ENCODE measurements at regions not wholly inside any gene's neighbourhood (a gene's known extent, or its start where the extent isn't known, plus 50 kb on each side); places are given as distances from the start of the nearest gene placed in this dataset.
A peak's percentile ranks its signal among the peaks of the same experiment; 100 is the strongest.
"Not testable (repeated sequence)": the region's sequence is repeated elsewhere in the genome, so short reads cannot be mapped to it uniquely, and the experiment has no call there.

GRCh38 chr21:25191141-25191540 is 416.1 kb downstream of the MRPL39 start:
- DNase-seq = no peak
- Histone ChIP-seq H3K4me1 (ENCODE audit: control extremely low read depth in 1 of 4, control insufficient read depth in 4 of 4, insufficient read depth in 4 of 4, low read length in 3 of 4) (no peaks in the 10 kb centered on the region), H3K4me3 (ENCODE audit: control insufficient read depth in 1 of 7, extremely low read depth in 1 of 7, insufficient read depth in 4 of 7, low read depth in 2 of 7, low read length in 6 of 7) (no peak overlapping the region), H3K9me3 (ENCODE audit: control extremely low read depth in 1 of 5, control insufficient read depth in 4 of 5, insufficient read depth in 2 of 5, low read depth in 1 of 5, low read length in 4 of 5) (no peaks in the 10 kb centered on the region), H3K27me3 (replicated peaks in 2 of 5; ENCODE audit: control insufficient read depth in 4 of 5, insufficient read depth in 5 of 5, low read length in 4 of 5) (peaks cover 0 to 2% (median 0%) of the 10 kb centered on the region in 5 experiments), H3K36me3 (ENCODE audit: control insufficient read depth in 4 of 4, insufficient read depth in 4 of 4, low read length in 3 of 4) (no peaks in the 10 kb centered on the region), H3K27ac (ENCODE audit: insufficient read depth in 1 of 2, low read depth in 1 of 2, low read length in 2 of 2, poor library complexity in 1 of 2, severe bottlenecking in 2 of 2) (no peak overlapping the region)
- CTCF ChIA-PET = no interaction called here
- POLR2A ChIA-PET = no interaction called here

GRCh38 chr21:25189497-25189896 is 417.8 kb downstream of the MRPL39 start:
- no peak for DNase-seq
- H3K27me3 ChIP-seq (replicated peaks in 2 of 5; ENCODE audit: control insufficient read depth in 4 of 5, insufficient read depth in 5 of 5, low read length in 4 of 5) = peaks cover 0 to 2% (median 0%) of the 10 kb centered on the region in 5 experiments
- H3K4me3 ChIP-seq (ENCODE audit: control insufficient read depth in 1 of 7, extremely low read depth in 1 of 7, insufficient read depth in 4 of 7, low read depth in 2 of 7, low read length in 6 of 7) = no peak overlapping the region
- H3K27ac ChIP-seq (ENCODE audit: insufficient read depth in 1 of 2, low read depth in 1 of 2, low read length in 2 of 2, poor library complexity in 1 of 2, severe bottlenecking in 2 of 2) = no peak overlapping the region
- ChIA-PET POLR2A (no interaction called here), CTCF (no interaction called here)
- H3K36me3 ChIP-seq (ENCODE audit: control insufficient read depth in 4 of 4, insufficient read depth in 4 of 4, low read length in 3 of 4) = no peaks in the 10 kb centered on the region
- H3K4me1 ChIP-seq (ENCODE audit: control extremely low read depth in 1 of 4, control insufficient read depth in 4 of 4, insufficient read depth in 4 of 4, low read length in 3 of 4) = no peaks in the 10 kb centered on the region
- no CpG with 5 or more reads among the region's 2 CpGs for WGBS (ENCODE audit: insufficient coverage)
- no peaks in the 10 kb centered on the region for H3K9me3 ChIP-seq (ENCODE audit: control extremely low read depth in 1 of 5, control insufficient read depth in 4 of 5, insufficient read depth in 2 of 5, low read depth in 1 of 5, low read length in 4 of 5)

DNA sequence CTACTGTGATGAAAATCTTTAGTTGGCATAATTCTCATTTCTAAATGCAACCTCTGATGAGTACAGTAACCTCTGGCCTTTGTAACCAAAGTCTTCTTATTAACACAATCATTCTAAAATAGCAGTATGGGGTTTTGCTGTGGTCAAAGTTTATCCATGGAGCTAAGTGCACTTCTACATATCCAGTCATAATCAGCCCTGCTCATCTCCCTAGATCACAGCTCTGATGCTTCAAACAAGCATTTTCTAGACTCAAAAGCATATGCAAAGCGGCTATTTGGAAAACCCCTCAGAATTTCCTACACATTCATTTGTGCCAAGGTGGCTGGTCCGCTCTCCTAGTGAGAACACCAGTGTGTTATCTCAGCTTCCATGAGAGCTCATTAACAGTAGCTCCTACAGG is 418.6 kb downstream of the MRPL39 start:
- Histone ChIP-seq H3K9me3 (ENCODE audit: control extremely low read depth in 1 of 5, control insufficient read depth in 4 of 5, insufficient read depth in 2 of 5, low read depth in 1 of 5, low read length in 4 of 5) (no peaks in the 10 kb centered on the region), H3K4me3 (ENCODE audit: control insufficient read depth in 1 of 7, extremely low read depth in 1 of 7, insufficient read depth in 4 of 7, low read depth in 2 of 7, low read length in 6 of 7) (no peak overlapping the region), H3K36me3 (ENCODE audit: control insufficient read depth in 4 of 4, insufficient read depth in 4 of 4, low read length in 3 of 4) (no peaks in the 10 kb centered on the region), H3K4me1 (ENCODE audit: control extremely low read depth in 1 of 4, control insufficient read depth in 4 of 4, insufficient read depth in 4 of 4, low read length in 3 of 4) (no peaks in the 10 kb centered on the region), H3K27me3 (replicated peaks in 2 of 5; ENCODE audit: control insufficient read depth in 4 of 5, insufficient read depth in 5 of 5, low read length in 4 of 5) (peaks cover 0 to 2% (median 0%) of the 10 kb centered on the region in 5 experiments), H3K27ac (ENCODE audit: insufficient read depth in 1 of 2, low read depth in 1 of 2, low read length in 2 of 2, poor library complexity in 1 of 2, severe bottlenecking in 2 of 2) (no peak overlapping the region)
- POLR2A ChIA-PET = no interaction called here
- 93% methylated on average over 2 of the region's 2 CpGs for WGBS (ENCODE audit: insufficient coverage)
- CTCF ChIA-PET = no interaction called here
- DNase-seq = no peak

DNA sequence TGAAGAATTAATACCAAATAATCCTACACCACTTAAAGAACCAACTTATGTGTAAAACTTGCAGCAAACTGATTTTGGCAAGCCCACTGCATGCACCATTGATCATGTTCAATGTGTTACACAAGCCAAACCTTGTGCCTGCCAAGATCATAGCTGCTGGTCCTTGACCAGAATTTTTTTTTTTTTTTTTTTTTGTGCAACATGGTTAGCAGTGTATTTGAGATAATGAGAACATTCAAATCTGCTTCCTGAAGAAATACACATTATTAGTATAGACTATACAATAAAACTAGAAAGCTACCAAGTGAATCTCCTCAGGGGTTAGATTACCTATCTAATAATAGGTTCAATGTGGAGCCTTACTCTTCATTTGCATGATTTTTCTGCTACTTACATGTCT is 421.0 kb downstream of the MRPL39 start:
- H3K4me1 ChIP-seq (ENCODE audit: control extremely low read depth in 1 of 4, control insufficient read depth in 4 of 4, insufficient read depth in 4 of 4, low read length in 3 of 4) = no peaks in the 10 kb centered on the region
- no peak overlapping the region for H3K4me3 ChIP-seq (ENCODE audit: control insufficient read depth in 1 of 7, extremely low read depth in 1 of 7, insufficient read depth in 4 of 7, low read depth in 2 of 7, low read length in 6 of 7)
- peaks cover 0 to 2% (median 0%) of the 10 kb centered on the region in 5 experiments for H3K27me3 ChIP-seq (replicated peaks in 2 of 5; ENCODE audit: control insufficient read depth in 4 of 5, insufficient read depth in 5 of 5, low read length in 4 of 5)
- H3K36me3 ChIP-seq (ENCODE audit: control insufficient read depth in 4 of 4, insufficient read depth in 4 of 4, low read length in 3 of 4) = no peaks in the 10 kb centered on the region
- POLR2A ChIA-PET = no interaction called here
- peak in 1 of 3 donors; percentile 1 for DNase-seq
- CTCF ChIA-PET = no interaction called here
- H3K9me3 ChIP-seq (ENCODE audit: control extremely low read depth in 1 of 5, control insufficient read depth in 4 of 5, insufficient read depth in 2 of 5, low read depth in 1 of 5, low read length in 4 of 5) = no peaks in the 10 kb centered on the region
- no peak overlapping the region for H3K27ac ChIP-seq (ENCODE audit: insufficient read depth in 1 of 2, low read depth in 1 of 2, low read length in 2 of 2, poor library complexity in 1 of 2, severe bottlenecking in 2 of 2)

GRCh38 chr21:25183577-25183976 is 423.7 kb downstream of the MRPL39 start:
- CTCF ChIA-PET = no interaction called here
- Histone ChIP-seq H3K4me3 (ENCODE audit: control insufficient read depth in 1 of 7, extremely low read depth in 1 of 7, insufficient read depth in 4 of 7, low read depth in 2 of 7, low read length in 6 of 7) (no peak overlapping the region), H3K27me3 (replicated peaks in 2 of 5; ENCODE audit: control insufficient read depth in 4 of 5, insufficient read depth in 5 of 5, low read length in 4 of 5) (no peaks in the 10 kb centered on the region), H3K9me3 (ENCODE audit: control extremely low read depth in 1 of 5, control insufficient read depth in 4 of 5, insufficient read depth in 2 of 5, low read depth in 1 of 5, low read length in 4 of 5) (no peaks in the 10 kb centered on the region), H3K36me3 (ENCODE audit: control insufficient read depth in 4 of 4, insufficient read depth in 4 of 4, low read length in 3 of 4) (no peaks in the 10 kb centered on the region), H3K4me1 (ENCODE audit: control extremely low read depth in 1 of 4, control insufficient read depth in 4 of 4, insufficient read depth in 4 of 4, low read length in 3 of 4) (no peaks in the 10 kb centered on the region), H3K27ac (ENCODE audit: insufficient read depth in 1 of 2, low read depth in 1 of 2, low read length in 2 of 2, poor library complexity in 1 of 2, severe bottlenecking in 2 of 2) (no peak overlapping the region)
- WGBS (ENCODE audit: insufficient coverage) = 90% methylated on average over 2 of the region's 3 CpGs
- POLR2A ChIA-PET = no interaction called here
- no peak for DNase-seq

GRCh38 chr21:25181690-25182089 is 425.6 kb downstream of the MRPL39 start:
- DNase-seq; H3K4me3 ChIP-seq (ENCODE audit: control insufficient read depth in 1 of 7, extremely low read depth in 1 of 7, insufficient read depth in 4 of 7, low read depth in 2 of 7, low read length in 6 of 7); POLR2A ChIA-PET; CTCF ChIA-PET; H3K36me3 ChIP-seq (ENCODE audit: control insufficient read depth in 4 of 4, insufficient read depth in 4 of 4, low read length in 3 of 4); H3K27ac ChIP-seq (ENCODE audit: insufficient read depth in 1 of 2, low read depth in 1 of 2, low read length in 2 of 2, poor library complexity in 1 of 2, severe bottlenecking in 2 of 2); H3K9me3 ChIP-seq (ENCODE audit: control extremely low read depth in 1 of 5, control insufficient read depth in 4 of 5, insufficient read depth in 2 of 5, low read depth in 1 of 5, low read length in 4 of 5); H3K27me3 ChIP-seq (replicated peaks in 2 of 5; ENCODE audit: control insufficient read depth in 4 of 5, insufficient read depth in 5 of 5, low read length in 4 of 5); H3K4me1 ChIP-seq (ENCODE audit: control extremely low read depth in 1 of 4, control insufficient read depth in 4 of 4, insufficient read depth in 4 of 4, low read length in 3 of 4): not testable (repeated sequence)
- WGBS (ENCODE audit: insufficient coverage) = 88% methylated on average over 1 of the region's 3 CpGs

GRCh38 chr21:25179116-25179515 is 428.2 kb downstream of the MRPL39 start:
- CTCF ChIA-PET = no interaction called here
- Histone ChIP-seq H3K27me3 (replicated peaks in 2 of 5; ENCODE audit: control insufficient read depth in 4 of 5, insufficient read depth in 5 of 5, low read length in 4 of 5) (no peaks in the 10 kb centered on the region), H3K36me3 (ENCODE audit: control insufficient read depth in 4 of 4, insufficient read depth in 4 of 4, low read length in 3 of 4) (no peaks in the 10 kb centered on the region), H3K4me1 (ENCODE audit: control extremely low read depth in 1 of 4, control insufficient read depth in 4 of 4, insufficient read depth in 4 of 4, low read length in 3 of 4) (no peaks in the 10 kb centered on the region), H3K4me3 (ENCODE audit: control insufficient read depth in 1 of 7, extremely low read depth in 1 of 7, insufficient read depth in 4 of 7, low read depth in 2 of 7, low read length in 6 of 7) (no peak overlapping the region), H3K27ac (ENCODE audit: insufficient read depth in 1 of 2, low read depth in 1 of 2, low read length in 2 of 2, poor library complexity in 1 of 2, severe bottlenecking in 2 of 2) (no peak overlapping the region), H3K9me3 (ENCODE audit: control extremely low read depth in 1 of 5, control insufficient read depth in 4 of 5, insufficient read depth in 2 of 5, low read depth in 1 of 5, low read length in 4 of 5) (no peaks in the 10 kb centered on the region)
- POLR2A ChIA-PET = no interaction called here
- no peak for DNase-seq
- WGBS (ENCODE audit: insufficient coverage) = no CpG with 5 or more reads among the region's 1 CpG
